ENCODE measurements at regions not wholly inside any gene's neighbourhood (a gene's known extent, or its start where the extent isn't known, plus 50 kb on each side); places are given as distances from the start of the nearest gene placed in this dataset.

DNA sequence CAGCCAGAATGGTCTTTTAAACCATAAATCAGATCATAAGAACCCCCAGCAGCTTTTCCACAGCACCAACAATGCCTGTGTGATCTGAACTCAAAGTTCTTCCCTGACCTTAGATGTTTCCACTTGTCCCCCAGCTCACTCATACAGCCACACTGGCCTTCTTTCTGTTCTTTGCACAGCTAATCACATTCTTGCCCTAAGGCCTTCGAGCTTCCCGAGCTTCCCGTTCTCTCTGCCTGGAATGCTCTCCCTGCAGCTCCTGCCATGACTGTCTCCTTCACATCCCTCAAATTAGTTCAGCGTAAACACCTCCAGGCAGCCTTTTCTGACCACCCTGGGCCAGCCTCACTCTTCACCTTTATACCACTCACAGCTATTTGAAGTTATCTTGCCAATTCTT is 166.8 kb upstream of the NFE2L3 start:
- H3K27me3 ChIP-seq (replicated peaks), result no peaks in the 10 kb centered on the region
- in situ Hi-C loops (cut with HindIII; ENCODE audit: low pct_ligation_motif_present, low sequenced_read_pairs), result no loop called here
- TF ChIP-seq, protein P1, sequence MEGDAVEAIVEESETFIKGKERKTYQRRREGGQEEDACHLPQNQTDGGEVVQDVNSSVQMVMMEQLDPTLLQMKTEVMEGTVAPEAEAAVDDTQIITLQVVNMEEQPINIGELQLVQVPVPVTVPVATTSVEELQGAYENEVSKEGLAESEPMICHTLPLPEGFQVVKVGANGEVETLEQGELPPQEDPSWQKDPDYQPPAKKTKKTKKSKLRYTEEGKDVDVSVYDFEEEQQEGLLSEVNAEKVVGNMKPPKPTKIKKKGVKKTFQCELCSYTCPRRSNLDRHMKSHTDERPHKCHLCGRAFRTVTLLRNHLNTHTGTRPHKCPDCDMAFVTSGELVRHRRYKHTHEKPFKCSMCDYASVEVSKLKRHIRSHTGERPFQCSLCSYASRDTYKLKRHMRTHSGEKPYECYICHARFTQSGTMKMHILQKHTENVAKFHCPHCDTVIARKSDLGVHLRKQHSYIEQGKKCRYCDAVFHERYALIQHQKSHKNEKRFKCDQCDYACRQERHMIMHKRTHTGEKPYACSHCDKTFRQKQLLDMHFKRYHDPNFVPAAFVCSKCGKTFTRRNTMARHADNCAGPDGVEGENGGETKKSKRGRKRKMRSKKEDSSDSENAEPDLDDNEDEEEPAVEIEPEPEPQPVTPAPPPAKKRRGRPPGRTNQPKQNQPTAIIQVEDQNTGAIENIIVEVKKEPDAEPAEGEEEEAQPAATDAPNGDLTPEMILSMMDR (IDR thresholded peaks at IDR 0.05; ENCODE audit: low read depth, low read length, missing control alignments), result no peak
- H3K27ac ChIP-seq, result no peak overlapping the region
- H3K36me3 ChIP-seq (replicated peaks), result no peaks in the 10 kb centered on the region
- DNase-seq, result no peak
- no peak overlapping the region for H3K4me3 ChIP-seq (ENCODE audit: low read depth, low read length)

- no peaks in the 10 kb centered on the region for H3K36me3 ChIP-seq (replicated peaks)
- no peak overlapping the region for H3K27ac ChIP-seq
- no peak for DNase-seq
- H3K4me3 ChIP-seq (ENCODE audit: low read depth, low read length), result no peak overlapping the region
- H3K27me3 ChIP-seq (replicated peaks), result no peaks in the 10 kb centered on the region
- in situ Hi-C loops (cut with HindIII; ENCODE audit: low pct_ligation_motif_present, low sequenced_read_pairs), result no loop called here
- TF ChIP-seq, protein P1 (IDR thresholded peaks at IDR 0.05; ENCODE audit: low read depth, low read length, missing control alignments), result no peak
Observed at GRCh38 chr7:25988640-25989039, 163.4 kb upstream of the NFE2L3 start.

DNA sequence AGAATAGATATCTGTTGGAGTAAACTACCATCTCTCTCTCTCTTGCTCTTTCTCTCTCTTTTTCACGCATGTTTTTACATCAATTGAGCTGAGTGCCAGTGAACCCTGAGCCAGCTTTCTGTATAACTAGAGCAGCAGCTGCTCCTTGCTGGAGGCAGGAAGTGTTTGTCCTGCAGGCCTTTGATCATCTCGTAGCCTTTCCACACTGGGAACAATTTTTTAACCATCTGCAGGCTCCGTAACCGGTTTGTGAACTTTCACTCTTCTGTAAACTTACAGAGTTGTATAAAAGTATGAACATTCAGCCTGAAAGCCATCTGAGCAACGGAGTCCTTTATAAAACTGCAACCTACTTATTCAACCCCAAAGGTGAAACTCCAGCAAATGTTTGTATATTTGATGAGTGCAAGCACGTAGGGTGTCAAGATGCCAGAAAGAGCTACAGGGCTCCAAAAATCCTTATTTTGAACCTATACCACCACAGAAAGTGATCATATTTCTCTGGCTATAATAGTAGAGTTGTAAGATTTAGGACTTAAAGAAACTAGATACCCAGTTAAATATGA is 162.8 kb upstream of the NFE2L3 start:
- in situ Hi-C loops (cut with HindIII; ENCODE audit: low pct_ligation_motif_present, low sequenced_read_pairs), result no loop called here
- Histone ChIP-seq H3K27me3 (replicated peaks) (no peaks in the 10 kb centered on the region), H3K4me3 (ENCODE audit: low read depth, low read length) (no peak overlapping the region), H3K27ac (no peak overlapping the region), H3K36me3 (replicated peaks) (no peaks in the 10 kb centered on the region)
- no peak for DNase-seq
- TF ChIP-seq, protein P1 (IDR thresholded peaks at IDR 0.05; ENCODE audit: low read depth, low read length, missing control alignments), result no peak

DNA sequence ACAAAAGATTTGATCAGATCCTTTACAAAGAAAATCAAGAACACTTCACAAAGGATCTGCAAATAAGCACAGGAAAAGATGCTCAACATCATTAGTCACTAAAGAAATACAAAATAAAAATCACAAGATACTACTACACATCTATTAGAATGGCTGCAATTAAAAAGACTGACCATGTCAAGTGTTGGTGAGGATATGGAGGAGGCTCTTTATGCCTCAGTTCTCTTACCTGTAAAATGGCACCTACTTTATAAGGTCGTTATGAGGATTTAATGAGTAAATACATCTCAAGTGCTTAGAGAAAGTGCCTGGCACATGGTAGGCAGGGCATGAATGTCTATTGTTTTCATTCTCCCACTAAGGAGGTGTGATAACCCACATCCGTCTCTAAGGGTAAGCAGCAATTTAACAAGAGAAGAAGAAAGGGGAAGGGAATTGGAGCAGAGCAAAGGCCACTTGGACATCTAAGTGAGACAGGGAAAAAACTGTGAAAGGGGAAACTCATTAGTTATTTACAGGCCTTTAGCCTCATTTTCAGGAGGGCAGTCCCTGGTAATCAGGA is 157.5 kb upstream of the NFE2L3 start:
- TF ChIP-seq, protein P1 (IDR thresholded peaks at IDR 0.05; ENCODE audit: low read depth, low read length, missing control alignments), result no peak
- Histone ChIP-seq H3K4me3 (ENCODE audit: low read depth, low read length) (no peak overlapping the region), H3K36me3 (replicated peaks) (no peaks in the 10 kb centered on the region), H3K27me3 (replicated peaks) (no peaks in the 10 kb centered on the region), H3K27ac (no peak overlapping the region)
- DNase-seq, result no peak
- in situ Hi-C loops (cut with HindIII; ENCODE audit: low pct_ligation_motif_present, low sequenced_read_pairs), result no loop called here

GRCh38 chr7:25995216-25995615 is 156.8 kb upstream of the NFE2L3 start:
- TF ChIP-seq, protein P1 (IDR thresholded peaks at IDR 0.05; ENCODE audit: low read depth, low read length, missing control alignments), result no peak
- H3K4me3 ChIP-seq (ENCODE audit: low read depth, low read length), result no peak overlapping the region
- no peak overlapping the region for H3K27ac ChIP-seq
- H3K27me3 ChIP-seq (replicated peaks), result no peaks in the 10 kb centered on the region
- no peaks in the 10 kb centered on the region for H3K36me3 ChIP-seq (replicated peaks)
- in situ Hi-C loops (cut with HindIII; ENCODE audit: low pct_ligation_motif_present, low sequenced_read_pairs), result no loop called here
- DNase-seq, result no peak

DNA sequence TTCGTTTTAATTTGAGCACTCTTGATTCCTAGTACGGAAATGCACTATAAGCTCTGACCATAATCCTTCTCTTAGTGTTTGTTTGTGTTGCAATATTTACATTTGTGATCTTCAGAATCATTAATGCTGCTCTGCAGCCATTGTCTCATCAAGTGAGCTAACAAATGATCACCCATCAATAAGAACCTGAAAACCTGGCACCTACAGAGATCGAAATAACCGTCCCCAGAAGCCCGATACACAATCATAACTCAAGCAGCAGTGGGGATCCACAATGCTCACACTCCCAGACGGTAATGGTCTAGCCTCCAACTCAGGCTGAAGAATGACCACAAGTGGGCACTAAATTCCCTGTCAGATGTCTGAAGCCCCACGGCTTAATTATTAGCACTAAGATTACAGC is 156.0 kb upstream of the NFE2L3 start:
- Histone ChIP-seq H3K4me3 (ENCODE audit: low read depth, low read length) (no peak overlapping the region), H3K36me3 (replicated peaks) (no peaks in the 10 kb centered on the region), H3K27me3 (replicated peaks) (no peaks in the 10 kb centered on the region), H3K27ac (no peak overlapping the region)
- TF ChIP-seq, protein P1 (IDR thresholded peaks at IDR 0.05; ENCODE audit: low read depth, low read length, missing control alignments), result no peak
- in situ Hi-C loops (cut with HindIII; ENCODE audit: low pct_ligation_motif_present, low sequenced_read_pairs), result no loop called here
- DNase-seq, result no peak

Measured in brain microvascular endothelial cell (primary cell).